GM12878 (cell line): ENCODE measurements at regions not wholly inside any gene's neighbourhood (a gene's known extent, or its start where the extent isn't known, plus 50 kb on each side); places are given as distances from the start of the nearest gene placed in this dataset.

Experiments used
- FOXK2 ChIP-seq: fragments of 450-650 bp; IDR thresholded peaks from 2 replicates; pipeline ENCODE4 v1.6.1; 2017; ENCODE audit warnings: mild to moderate bottlenecking, moderate library complexity
- NR2C2 ChIP-seq: IDR thresholded peaks from 2 replicates; pipeline ENCODE4 v1.6.1; 2011; ENCODE audit warnings: borderline replicate concordance, low read depth; ENCODE audit not compliant: control insufficient read depth, insufficient read length
- POLR2A ChIP-seq: IDR thresholded peaks from 2 replicates; pipeline ENCODE4 v1.6.1; 2011; ENCODE audit warnings: low read depth, mild to moderate bottlenecking, low read length

GRCh38 chr12:93093243-93093642 lies 164.1 kb upstream of the EEA1 start:
- no peak for TF ChIP-seq POLR2A
- TF ChIP-seq NR2C2 = no peak
- TF ChIP-seq FOXK2 = no peak
